Middle frontal gyrus (tissue), 1 donor: ENCODE measurements at regions not wholly inside any gene's neighbourhood (a gene's known extent, or its start where the extent isn't known, plus 50 kb on each side); places are given as distances from the start of the nearest gene placed in this dataset.

Experiments used
- DNase-seq: peaks from one replicate; pipeline ENCODE4 v3.0.0-alpha.2; 2015; ENCODE audit warnings: low spot score; ENCODE audit errors: extremely low spot score

- DNase-seq: no peak
These were observed 1508.9 kb downstream of the STIM2 start for GRCh38 chr4:28369499-28369898.

- DNase-seq: no peak
These were observed 1512.5 kb downstream of the STIM2 start for GRCh38 chr4:28373191-28373590.

GRCh38 chr4:28373601-28374000 lies 1513.0 kb downstream of the STIM2 start:
- no peak for DNase-seq

- no peak for DNase-seq
These were observed 1517.6 kb downstream of the STIM2 start for GRCh38 chr4:28378109-28378830.

GRCh38 chr4:28385801-28386200 lies 1525.2 kb downstream of the STIM2 start:
- DNase-seq: no peak

GRCh38 chr4:28386776-28387175 lies 1526.1 kb downstream of the STIM2 start:
- DNase-seq: no peak

- DNase-seq: no peak
These were observed 1527.8 kb downstream of the STIM2 start for GRCh38 chr4:28388471-28388870.

- no peak for DNase-seq
These were observed 1531.2 kb downstream of the STIM2 start for GRCh38 chr4:28391877-28392276.

- DNase-seq: no peak
These were observed 1542.1 kb downstream of the STIM2 start for GRCh38 chr4:28402751-28403150.

GRCh38 chr4:28421221-28421620 lies 1560.6 kb downstream of the STIM2 start:
- no peak for DNase-seq

GRCh38 chr4:28426251-28426650 lies 1565.6 kb downstream of the STIM2 start:
- no peak for DNase-seq

- no peak for DNase-seq
These were observed 1566.9 kb downstream of the STIM2 start for GRCh38 chr4:28427306-28428085.

- no peak for DNase-seq
These were observed 1571.8 kb downstream of the STIM2 start for GRCh38 chr4:28432348-28433025.

GRCh38 chr4:28435314-28435713 lies 1574.7 kb downstream of the STIM2 start:
- DNase-seq: no peak

GRCh38 chr4:28436191-28437080 lies 1575.8 kb downstream of the STIM2 start:
- DNase-seq: no peak

GRCh38 chr4:28443371-28443770 lies 1582.7 kb downstream of the STIM2 start:
- no peak for DNase-seq

GRCh38 chr4:28443801-28444412 lies 1583.3 kb downstream of the STIM2 start:
- no peak for DNase-seq

- DNase-seq: no peak
These were observed 1584.3 kb downstream of the STIM2 start for GRCh38 chr4:28444886-28445496.

GRCh38 chr4:28449085-28449484 lies 1588.4 kb downstream of the STIM2 start:
- no peak for DNase-seq

- DNase-seq: no peak
These were observed 1590.7 kb downstream of the STIM2 start for GRCh38 chr4:28451346-28451745.
